ENCODE measurements at regions not wholly inside any gene's neighbourhood (a gene's known extent, or its start where the extent isn't known, plus 50 kb on each side); places are given as distances from the start of the nearest gene placed in this dataset.

- intact Hi-C loops (cut with DNase I), result no loop called here
- Histone ChIP-seq H3K9me3 (no peaks in the 10 kb centered on the region), H3K36me3 (peaks cover 0 to 21% (median 14%) of the 10 kb centered on the region in 9 donors), H3K27me3 (no peaks in the 10 kb centered on the region), H3K4me1 (peaks cover 0 to 58% (median 29%) of the 10 kb centered on the region in 12 donors), H3K4me3 (no peak overlapping the region), H3K27ac (peak overlapping the region in 2 of 12 donors; percentile 19 to 55)
- WGBS, 4 donors, result 68 to 80% (median 75%) methylated on average over 9 of the region's 9 CpGs
- no peak for TF ChIP-seq POLR2A (IDR thresholded peaks at IDR 0.05)
- no peak for TF ChIP-seq CTCF (IDR thresholded peaks at IDR 0.05)
- DNase-seq, result no peak
- ATAC-seq, result no peak
Measured at GRCh38 chrX:10087391-10087790, 69.4 kb upstream of the CLCN4 start.

GRCh38 chrX:10089378-10089795 lies 67.4 kb upstream of the CLCN4 start:
- H3K36me3 ChIP-seq, result peaks cover 0 to 39% (median 17%) of the 10 kb centered on the region in 9 donors
- peaks cover 0 to 38% (median 16%) of the 10 kb centered on the region in 12 donors for H3K4me1 ChIP-seq
- no peak for ATAC-seq
- intact Hi-C loops (cut with DNase I), result no loop called here
- WGBS, 4 donors, result 55 to 83% (median 68%) methylated on average over 3 of the region's 3 CpGs
- no peaks in the 10 kb centered on the region for H3K27me3 ChIP-seq
- H3K9me3 ChIP-seq, result no peaks in the 10 kb centered on the region
- TF ChIP-seq CTCF (IDR thresholded peaks at IDR 0.05) (no peak), POLR2A (IDR thresholded peaks at IDR 0.05) (no peak)
- peak overlapping the region in 1 of 12 donors; percentile 49 for H3K27ac ChIP-seq
- H3K4me3 ChIP-seq, result no peak overlapping the region
- no peak for DNase-seq

- ATAC-seq, result no peak
- no peaks in the 10 kb centered on the region for H3K9me3 ChIP-seq
- peaks cover 0 to 29% (median 10%) of the 10 kb centered on the region in 12 donors for H3K4me1 ChIP-seq
- 82 to 86% (median 83%) methylated on average over 11 of the region's 11 CpGs for WGBS, 4 donors
- H3K36me3 ChIP-seq, result peaks cover 0 to 47% (median 17%) of the 10 kb centered on the region in 9 donors
- no peak overlapping the region for H3K4me3 ChIP-seq
- intact Hi-C loops (cut with DNase I), result no loop called here
- no peak for TF ChIP-seq CTCF (IDR thresholded peaks at IDR 0.05)
- TF ChIP-seq POLR2A (IDR thresholded peaks at IDR 0.05), result no peak
- DNase-seq, result no peak
- H3K27ac ChIP-seq, result peak overlapping the region in 1 of 12 donors; percentile 49
- no peaks in the 10 kb centered on the region for H3K27me3 ChIP-seq
Measured at GRCh38 chrX:10090319-10090718, 66.5 kb upstream of the CLCN4 start.

GRCh38 chrX:10095246-10095645 lies 61.5 kb upstream of the CLCN4 start:
- Histone ChIP-seq H3K36me3 (peaks cover 0 to 67% (median 17%) of the 10 kb centered on the region in 9 donors), H3K9me3 (no peaks in the 10 kb centered on the region), H3K4me1 (peaks cover 0 to 27% (median 7%) of the 10 kb centered on the region in 12 donors), H3K4me3 (no peak overlapping the region), H3K27me3 (no peaks in the 10 kb centered on the region), H3K27ac (no peak overlapping the region)
- ATAC-seq (no peak), DNase-seq (no peak)
- 86 to 96% (median 92%) methylated on average over 9 of the region's 9 CpGs for WGBS, 4 donors
- intact Hi-C loops (cut with DNase I), result no loop called here
- TF ChIP-seq POLR2A (IDR thresholded peaks at IDR 0.05), result no peak
- TF ChIP-seq CTCF (IDR thresholded peaks at IDR 0.05), result no peak

All from heart left ventricle (tissue), 16 donors.